ENCODE measurements at regions not wholly inside any gene's neighbourhood (a gene's known extent, or its start where the extent isn't known, plus 50 kb on each side); places are given as distances from the start of the nearest gene placed in this dataset.

- Histone ChIP-seq H4K5ac (ENCODE audit: low read length) (no peak overlapping the region), H3K18ac (ENCODE audit: low read length) (peak overlapping the region; percentile 92), H3K4me2 (ENCODE audit: low read length) (no peak overlapping the region), H3K56ac (ENCODE audit: low read length) (no peak overlapping the region), H2BK5ac (ENCODE audit: low read length) (no peak overlapping the region), H2BK15ac (replicated peaks; ENCODE audit: low read depth) (peak overlapping the region; percentile 74), H3K4me1 (ENCODE audit: control insufficient read depth, low read depth, low read length) (peaks cover 4% of the 10 kb centered on the region), H3K36me3 (ENCODE audit: control insufficient read depth, insufficient read depth, low read length) (no peaks in the 10 kb centered on the region), H3K27ac (ENCODE audit: low read depth, low read length) (no peak overlapping the region), H3K4me3 (ENCODE audit: low read length) (no peak overlapping the region), H3K23ac (ENCODE audit: low read length) (no peak overlapping the region), H3K79me1 (ENCODE audit: low read length) (no peaks in the 10 kb centered on the region), H4K8ac (ENCODE audit: low read depth, low read length) (no peak overlapping the region), H3K27me3 (ENCODE audit: insufficient read depth, low read length, poor library complexity) (no peaks in the 10 kb centered on the region), H3K4ac (ENCODE audit: low read depth, low read length) (no peak overlapping the region), H3K79me2 (ENCODE audit: control insufficient read depth, insufficient read depth, low read length) (no peaks in the 10 kb centered on the region), H2BK120ac (ENCODE audit: low read depth, low read length) (no peak overlapping the region), H3K9ac (ENCODE audit: low read length) (no peak overlapping the region), H2AK5ac (ENCODE audit: low read length) (no peak overlapping the region)
- no CpG with 5 or more reads among the region's 5 CpGs for WGBS (ENCODE audit: extremely low coverage, insufficient coverage, low lambda C conversion rate)
- no peak for DNase-seq
Observed at GRCh38 chr5:123671711-123672456, 159.9 kb downstream of the CSNK1G3 start.

DNA sequence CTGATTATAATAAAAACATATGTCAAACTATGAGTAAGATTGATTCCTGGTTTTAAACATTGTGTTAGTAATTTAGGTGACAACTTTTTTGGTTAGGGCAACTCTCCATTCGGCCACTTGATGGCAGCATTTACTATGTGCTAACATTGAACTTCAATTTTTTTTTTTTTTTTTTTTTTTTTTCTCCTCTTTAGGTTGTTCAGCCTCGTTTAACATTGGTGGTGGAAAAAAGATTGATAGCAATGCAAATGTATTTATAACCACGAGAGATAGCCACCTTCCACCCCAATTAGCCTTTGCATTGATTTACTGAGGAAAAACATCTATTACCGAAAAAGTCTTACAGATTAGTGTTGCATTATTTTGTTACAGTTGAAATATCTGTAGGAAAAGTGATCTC is 159.1 kb downstream of the CSNK1G3 start:
- no peak overlapping the region for H2AK5ac ChIP-seq (ENCODE audit: low read length)
- H3K4me2 ChIP-seq (ENCODE audit: low read length), result no peak overlapping the region
- H3K27me3 ChIP-seq (ENCODE audit: insufficient read depth, low read length, poor library complexity), result no peaks in the 10 kb centered on the region
- H3K79me1 ChIP-seq (ENCODE audit: low read length), result no peaks in the 10 kb centered on the region
- no peak overlapping the region for H3K18ac ChIP-seq (ENCODE audit: low read length)
- no peak overlapping the region for H3K4ac ChIP-seq (ENCODE audit: low read depth, low read length)
- H3K4me3 ChIP-seq (ENCODE audit: low read length), result no peak overlapping the region
- H4K8ac ChIP-seq (ENCODE audit: low read depth, low read length), result no peak overlapping the region
- H2BK5ac ChIP-seq (ENCODE audit: low read length), result no peak overlapping the region
- H3K79me2 ChIP-seq (ENCODE audit: control insufficient read depth, insufficient read depth, low read length), result no peaks in the 10 kb centered on the region
- H4K5ac ChIP-seq (ENCODE audit: low read length), result no peak overlapping the region
- H2BK120ac ChIP-seq (ENCODE audit: low read depth, low read length), result no peak overlapping the region
- no peak overlapping the region for H3K9ac ChIP-seq (ENCODE audit: low read length)
- no peak overlapping the region for H3K56ac ChIP-seq (ENCODE audit: low read length)
- no peak overlapping the region for H3K27ac ChIP-seq (ENCODE audit: low read depth, low read length)
- H3K23ac ChIP-seq (ENCODE audit: low read length), result no peak overlapping the region
- WGBS (ENCODE audit: extremely low coverage, insufficient coverage, low lambda C conversion rate), result no CpG with 5 or more reads among the region's 4 CpGs
- H2BK15ac ChIP-seq (replicated peaks; ENCODE audit: low read depth), result no peak overlapping the region
- H3K36me3 ChIP-seq (ENCODE audit: control insufficient read depth, insufficient read depth, low read length), result no peaks in the 10 kb centered on the region
- DNase-seq, result peak; percentile 55
- H3K4me1 ChIP-seq (ENCODE audit: control insufficient read depth, low read depth, low read length), result peaks cover 4% of the 10 kb centered on the region

Data from mesendoderm (in vitro differentiated cells).